GM13976 (cell line): ENCODE measurements at regions not wholly inside any gene's neighbourhood (a gene's known extent, or its start where the extent isn't known, plus 50 kb on each side); places are given as distances from the start of the nearest gene placed in this dataset.
"Not testable (repeated sequence)": the region's sequence is repeated elsewhere in the genome, so short reads cannot be mapped to it uniquely, and the experiment has no call there.

Source experiments
- DNase-seq: peaks from one replicate; pipeline ENCODE4 v3.0.0; 2012; ENCODE audit warnings: low spot score
- CTCF ChIP-seq: IDR thresholded peaks from 2 replicates; pipeline ENCODE4 v1.5.1; 2012; ENCODE audit warnings: borderline replicate concordance, mild to moderate bottlenecking; ENCODE audit not compliant: insufficient read depth; ENCODE audit errors: extremely low read depth, missing control alignments, control extremely low read depth
- in situ Hi-C: fragments of 300-500 bp; cut with MboI; formaldehyde crosslinking; loops from one replicate; pipeline ENCODE4 v1.12.0; 2022; ENCODE audit warnings: low sequenced_read_pairs, mixed read lengths, inconsistent platforms; ENCODE audit not compliant: unreplicated experiment

- TF ChIP-seq CTCF = no peak
- in situ Hi-C loops = no loop called here
- no peak for DNase-seq
Observed at GRCh38 chr13:90498096-90498495, 849.4 kb upstream of the MIR17HG start.

- in situ Hi-C loops = no loop called here
- no peak for TF ChIP-seq CTCF
Observed at GRCh38 chr13:90498816-90499215, 848.7 kb upstream of the MIR17HG start.

GRCh38 chr13:90500569-90500968 lies 846.9 kb upstream of the MIR17HG start:
- no peak for DNase-seq
- in situ Hi-C loops = no loop called here
- TF ChIP-seq CTCF = no peak

More at GRCh38 chr13:90498816-90499215, 848.7 kb upstream of the MIR17HG start:
- DNase-seq = no peak

- DNase-seq = no peak
- no peak for TF ChIP-seq CTCF
- in situ Hi-C loops = no loop called here
Observed at GRCh38 chr13:90502153-90502552, 845.3 kb upstream of the MIR17HG start.

- no peak for DNase-seq
- in situ Hi-C loops = no loop called here
- no peak for TF ChIP-seq CTCF
Observed at GRCh38 chr13:90502762-90503161, 844.7 kb upstream of the MIR17HG start.

GRCh38 chr13:90510319-90510718 lies 837.2 kb upstream of the MIR17HG start:
- in situ Hi-C loops = no loop called here
- no peak for TF ChIP-seq CTCF
- DNase-seq = no peak

GRCh38 chr13:90511903-90512302 lies 835.6 kb upstream of the MIR17HG start:
- no peak for TF ChIP-seq CTCF
- no peak for DNase-seq
- in situ Hi-C loops = no loop called here

GRCh38 chr13:90514712-90515111 lies 832.8 kb upstream of the MIR17HG start:
- in situ Hi-C loops, DNase-seq: not testable (repeated sequence)
